Endothelial cell of hepatic sinusoid (primary cell): ENCODE measurements at regions not wholly inside any gene's neighbourhood (a gene's known extent, or its start where the extent isn't known, plus 50 kb on each side); places are given as distances from the start of the nearest gene placed in this dataset.

Experiments used
- in situ Hi-C: cut with HindIII; loops from 2 replicates; pipeline ENCODE4 v1.10.0; 2017; ENCODE audit warnings: low sequenced_read_pairs

DNA sequence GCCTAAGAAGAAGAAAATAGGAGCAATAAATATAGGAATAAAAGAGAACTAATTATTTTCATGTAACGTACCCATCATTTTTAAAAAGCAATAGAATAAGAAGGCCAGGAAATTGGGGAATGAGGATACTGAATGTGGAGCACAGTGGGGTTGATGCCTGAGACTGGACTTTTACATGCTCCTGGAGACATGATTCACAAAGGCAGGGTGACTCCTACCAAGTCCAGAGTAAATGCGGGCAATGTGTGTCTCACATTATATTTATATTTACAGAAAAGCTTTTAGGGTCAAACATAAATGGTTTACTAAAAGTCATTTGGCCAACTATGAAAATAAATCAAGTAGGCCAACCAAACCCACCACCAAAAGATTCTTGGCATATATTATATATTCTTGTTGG lies 87.9 kb upstream of the COL5A2 start:
- in situ Hi-C loops = no loop called here

DNA sequence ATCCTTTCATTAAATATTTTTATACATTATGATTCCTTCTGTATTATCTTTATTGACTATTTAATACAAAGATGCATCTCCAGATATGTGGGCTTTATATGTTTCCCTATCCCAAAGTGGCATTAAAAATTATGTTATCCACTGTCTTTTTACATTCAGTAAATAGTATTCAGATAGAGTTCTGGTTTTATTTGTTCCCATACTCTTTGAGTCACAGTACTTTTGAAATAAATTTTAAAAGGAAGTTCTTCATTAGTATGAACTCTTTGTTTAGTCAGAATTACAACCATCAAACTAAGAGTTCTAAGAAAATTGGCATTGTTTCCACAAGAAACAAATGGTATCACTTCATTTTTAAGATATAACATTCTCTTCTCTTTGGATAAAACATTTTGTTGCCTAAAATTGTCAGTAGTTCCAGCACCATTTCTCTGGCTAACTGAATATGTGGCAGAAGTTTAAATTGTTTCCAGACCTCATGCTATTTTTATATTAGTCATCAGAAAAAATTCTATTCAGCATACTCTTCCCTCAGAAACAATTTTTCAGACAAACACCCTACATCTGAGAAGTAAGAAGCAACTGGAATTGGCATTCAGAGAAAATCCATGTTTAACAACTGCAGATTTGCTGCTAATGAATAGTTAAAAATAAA lies 88.5 kb upstream of the COL5A2 start:
- in situ Hi-C loops = no loop called here

DNA sequence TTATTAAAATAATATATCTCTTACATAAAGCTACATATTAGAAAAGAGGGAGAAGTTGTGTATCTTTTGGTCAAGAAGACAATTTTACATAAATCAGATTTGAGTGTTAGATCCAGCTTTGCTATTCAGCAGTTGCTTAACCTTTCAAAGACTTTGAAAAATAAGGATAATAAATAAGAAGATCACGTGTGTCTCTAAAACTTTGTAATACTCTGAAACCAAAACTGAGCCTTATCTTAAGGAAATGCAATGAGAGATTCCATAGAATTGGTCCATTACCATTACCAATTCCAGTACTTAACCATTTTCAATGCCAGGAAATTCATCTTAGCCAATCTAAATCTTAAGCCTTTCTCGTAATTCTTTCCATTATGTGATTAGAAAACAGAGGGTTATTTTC lies 89.2 kb upstream of the COL5A2 start:
- in situ Hi-C loops = no loop called here

DNA sequence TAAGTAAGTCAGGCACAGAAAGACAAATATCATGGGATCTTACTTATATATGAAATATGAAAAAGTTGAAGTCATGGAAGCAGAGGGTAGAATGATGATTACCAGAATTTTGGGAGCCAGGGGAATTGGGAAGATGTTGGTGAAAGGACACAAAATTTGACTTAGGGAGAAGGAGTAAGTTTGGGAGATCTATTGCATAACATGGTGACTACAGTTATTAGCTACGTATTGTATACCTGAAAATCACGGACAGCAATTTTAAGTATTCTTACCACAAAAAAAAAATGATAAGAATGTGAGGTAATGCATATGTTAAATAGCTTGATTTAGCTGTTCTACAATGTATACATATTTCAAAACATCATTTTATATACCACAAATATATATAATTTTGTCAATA lies 94.2 kb upstream of the COL5A2 start:
- in situ Hi-C loops = no loop called here

DNA sequence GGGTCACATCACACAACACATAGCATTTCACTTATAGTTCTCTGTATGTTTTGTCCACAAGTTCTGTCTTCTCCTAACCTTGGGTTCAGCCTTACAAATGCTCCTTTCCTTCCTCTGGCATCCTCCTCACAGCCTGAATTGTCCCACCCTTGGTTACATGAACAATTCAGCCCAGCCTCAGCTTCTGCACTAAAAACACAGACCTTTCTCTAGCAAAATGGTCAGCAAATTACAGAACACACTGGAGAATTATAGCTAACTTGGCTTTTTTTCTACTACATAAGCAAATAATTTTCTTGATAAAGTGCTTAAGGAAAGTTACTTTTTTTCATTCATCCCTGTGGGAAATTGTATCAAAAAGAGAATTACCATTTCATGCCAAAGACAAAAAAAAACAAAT lies 94.8 kb upstream of the COL5A2 start:
- in situ Hi-C loops = no loop called here

DNA sequence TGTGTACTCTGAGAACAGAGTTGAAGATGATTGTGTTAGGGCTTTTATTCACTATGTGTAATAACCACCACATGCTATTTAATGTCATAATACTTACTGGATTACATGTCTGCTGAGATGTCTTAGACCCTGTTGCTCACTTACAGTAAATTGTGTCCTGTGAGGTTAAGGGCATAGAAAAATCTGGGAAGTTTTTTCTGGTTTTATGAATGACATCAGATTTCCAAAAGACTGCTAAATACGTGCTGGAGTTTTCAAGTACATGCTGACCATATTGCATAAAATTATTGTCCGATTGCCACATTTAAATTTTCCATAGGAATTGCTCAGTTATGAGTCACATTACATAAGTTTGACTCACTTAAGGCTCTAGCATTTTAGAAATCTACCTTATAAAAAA lies 96.7 kb upstream of the COL5A2 start:
- in situ Hi-C loops = no loop called here

DNA sequence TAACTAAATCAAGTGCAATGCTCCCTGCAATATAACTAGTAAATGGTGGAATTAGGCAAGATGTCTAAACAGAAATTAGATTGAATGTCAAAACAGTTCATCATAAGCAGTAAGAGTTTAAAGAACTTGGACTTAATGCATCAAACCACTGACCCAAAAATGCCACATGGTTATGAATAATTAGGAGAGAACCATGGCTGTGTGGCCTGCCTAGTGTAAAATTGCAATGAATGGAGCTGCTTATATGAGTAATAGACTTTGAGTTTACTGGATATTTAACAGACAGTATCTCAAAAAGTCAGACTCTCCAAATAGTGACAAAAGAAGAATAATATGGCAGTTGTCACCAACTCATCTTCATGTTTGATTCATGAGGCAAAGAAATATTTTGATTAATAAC lies 101.6 kb upstream of the COL5A2 start:
- in situ Hi-C loops = no loop called here

DNA sequence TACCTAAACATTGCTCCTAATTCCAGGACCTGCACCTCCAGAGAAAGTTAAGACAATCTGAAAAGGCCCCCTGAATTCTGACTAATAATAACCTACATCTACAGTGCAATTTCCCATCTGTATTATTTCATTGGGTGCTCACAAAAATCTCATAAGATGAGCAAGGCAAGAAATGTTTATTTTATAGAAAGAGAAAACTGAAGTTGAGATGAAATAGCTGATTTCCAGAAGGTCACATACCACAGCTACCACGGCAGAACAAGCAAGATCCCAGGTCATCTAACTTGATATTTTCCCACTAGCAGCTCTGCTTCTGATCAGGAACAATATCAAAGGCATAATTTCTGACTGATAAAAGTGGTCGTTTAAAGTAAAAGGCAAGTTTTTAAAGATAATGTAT lies 105.8 kb upstream of the COL5A2 start:
- in situ Hi-C loops = no loop called here

DNA sequence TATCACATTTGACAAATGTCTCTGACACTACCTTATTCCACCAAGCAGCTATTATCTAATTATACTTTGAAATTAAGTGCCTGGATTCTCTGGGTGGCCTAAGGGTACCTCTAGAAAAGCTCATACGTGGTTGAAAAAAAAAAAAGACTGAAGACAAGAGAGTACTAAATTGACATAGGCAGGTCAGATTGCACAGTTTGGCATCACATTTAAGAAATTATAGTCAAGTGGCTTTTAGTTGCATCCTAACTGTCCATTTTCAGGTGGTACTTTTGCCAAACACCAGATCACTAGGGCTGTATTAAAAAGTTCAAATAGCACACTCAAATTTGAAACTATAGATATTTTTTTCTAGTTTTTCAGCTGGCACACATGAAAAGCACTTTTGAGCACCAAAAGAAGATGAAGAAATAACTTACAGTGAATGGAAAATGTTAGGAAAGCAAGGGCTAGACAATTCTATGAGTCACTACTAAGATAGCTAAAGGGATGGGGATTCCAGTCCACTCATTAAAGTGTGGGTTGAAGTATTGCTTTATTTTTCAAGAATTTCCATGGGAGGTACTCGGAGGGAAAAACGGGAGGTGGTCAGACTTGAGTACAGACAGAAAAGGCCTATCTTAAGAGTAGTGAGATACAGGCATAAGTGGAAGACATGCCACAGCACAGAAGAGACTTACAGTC lies 106.5 kb upstream of the COL5A2 start:
- in situ Hi-C loops = no loop called here

DNA sequence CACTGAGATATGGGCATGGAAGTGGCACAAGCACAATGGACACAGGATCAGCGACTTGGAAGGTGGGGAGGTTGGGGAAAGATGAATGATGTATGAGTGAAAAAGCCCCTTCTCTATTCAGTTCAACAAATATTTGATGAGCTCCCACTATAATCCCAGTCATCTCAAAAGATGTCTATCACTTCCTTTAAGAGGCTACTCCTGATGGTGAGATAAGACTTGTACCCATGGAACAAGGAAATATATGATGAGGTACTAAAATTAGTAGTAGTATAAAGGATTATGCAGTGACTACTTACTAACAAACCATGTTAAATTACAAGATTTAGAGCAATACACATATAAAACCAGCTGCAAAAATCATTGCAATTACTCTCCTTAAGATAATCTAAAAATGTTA lies 107.8 kb upstream of the COL5A2 start:
- in situ Hi-C loops = no loop called here

DNA sequence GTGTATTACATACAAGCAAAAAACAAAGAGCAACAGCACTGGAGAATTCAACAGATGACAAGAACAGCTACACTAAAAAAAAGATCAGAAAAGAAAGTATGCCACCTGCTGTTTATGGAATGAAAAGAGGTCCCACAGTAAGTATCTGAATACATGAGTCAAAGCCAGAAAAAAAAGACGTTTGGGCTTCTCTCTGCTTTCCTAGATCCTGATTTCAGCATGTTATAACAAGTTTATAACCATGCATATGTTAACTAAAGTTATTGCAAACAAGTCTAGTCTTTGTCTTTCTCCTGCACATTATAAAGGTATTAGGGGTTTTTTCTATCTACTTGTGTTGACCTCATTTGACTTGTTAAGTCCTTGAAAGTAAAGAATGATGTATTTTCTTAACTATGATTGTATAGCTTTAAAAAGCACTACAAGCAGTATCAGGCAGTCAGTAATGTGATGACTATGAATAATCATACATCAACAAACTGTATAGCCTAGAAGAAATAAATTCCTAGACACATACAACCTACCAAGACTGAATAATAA lies 108.5 kb upstream of the COL5A2 start:
- in situ Hi-C loops = no loop called here

DNA sequence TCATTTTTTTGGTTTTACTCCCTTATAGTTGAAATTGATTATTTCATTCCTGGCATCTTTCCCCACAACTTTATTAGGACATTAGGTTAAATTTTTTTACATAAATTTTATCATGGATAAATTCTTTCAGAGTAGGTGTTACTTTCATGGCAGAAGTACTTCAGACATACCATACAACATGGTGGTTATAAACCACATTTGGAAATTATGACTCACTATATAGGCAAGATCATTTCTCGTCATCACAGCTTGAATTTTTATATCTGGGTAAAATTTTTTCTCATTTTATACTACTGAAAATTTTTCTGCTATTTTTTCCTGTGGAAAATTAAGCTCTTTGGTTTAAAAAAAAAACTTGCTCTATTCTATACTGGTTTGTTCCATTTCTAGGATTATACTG lies 111.9 kb upstream of the COL5A2 start:
- in situ Hi-C loops = no loop called here

DNA sequence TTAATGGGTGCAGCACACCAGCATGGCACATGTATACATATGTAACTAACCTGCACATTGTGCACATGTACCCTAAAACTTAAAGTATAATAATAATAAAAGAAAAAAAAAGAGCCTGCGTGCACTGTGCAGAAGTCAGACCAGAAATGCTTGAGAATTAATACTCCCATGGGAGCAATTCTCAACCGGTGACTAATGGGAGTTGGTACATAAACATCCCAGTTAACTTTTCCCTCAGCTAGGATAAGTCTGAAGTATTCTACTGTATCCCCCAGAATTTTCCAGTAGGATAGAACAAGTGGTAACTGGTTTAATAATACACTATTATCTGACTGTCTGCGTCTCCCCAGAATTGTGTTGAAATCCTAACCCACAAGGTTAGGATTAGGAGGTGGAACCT lies 113.6 kb upstream of the COL5A2 start:
- in situ Hi-C loops = no loop called here

DNA sequence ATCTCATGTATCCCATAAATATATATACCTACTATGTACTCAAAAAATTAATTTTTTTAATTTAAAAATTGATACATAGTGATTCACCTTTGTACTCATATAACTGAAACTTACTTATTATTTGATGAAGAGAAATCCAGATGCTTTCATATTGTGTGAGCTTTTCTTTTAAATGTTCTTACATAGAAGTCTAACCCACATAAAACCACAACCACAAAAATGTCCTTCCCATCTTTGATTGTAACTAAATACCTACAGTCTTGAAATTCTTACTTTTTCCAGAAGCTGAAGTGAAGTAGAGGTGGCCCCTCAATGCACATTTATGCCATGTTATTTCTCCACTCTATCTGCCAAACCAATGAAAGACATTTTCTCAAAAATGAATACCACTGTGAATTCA lies 117.9 kb upstream of the COL5A2 start:
- in situ Hi-C loops = no loop called here

DNA sequence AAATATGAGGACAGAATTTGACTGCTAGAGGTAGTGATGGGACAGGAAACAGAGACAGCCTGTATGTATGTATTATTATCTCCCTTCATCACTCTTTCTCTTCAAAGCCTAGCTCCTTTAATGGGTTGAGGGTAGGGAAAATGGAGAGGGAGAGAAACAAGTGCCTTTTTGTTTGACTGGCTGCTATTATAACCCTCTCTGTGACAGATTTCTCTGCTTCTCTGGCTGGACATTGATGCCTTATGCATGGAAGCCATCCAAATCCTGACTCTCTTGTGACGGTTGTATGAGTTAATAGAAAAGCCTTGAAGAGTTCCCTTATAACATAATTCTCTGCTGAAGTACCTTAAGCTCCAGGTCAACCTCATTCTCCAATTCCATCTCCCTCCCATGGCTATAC lies 118.5 kb upstream of the COL5A2 start:
- in situ Hi-C loops = no loop called here

DNA sequence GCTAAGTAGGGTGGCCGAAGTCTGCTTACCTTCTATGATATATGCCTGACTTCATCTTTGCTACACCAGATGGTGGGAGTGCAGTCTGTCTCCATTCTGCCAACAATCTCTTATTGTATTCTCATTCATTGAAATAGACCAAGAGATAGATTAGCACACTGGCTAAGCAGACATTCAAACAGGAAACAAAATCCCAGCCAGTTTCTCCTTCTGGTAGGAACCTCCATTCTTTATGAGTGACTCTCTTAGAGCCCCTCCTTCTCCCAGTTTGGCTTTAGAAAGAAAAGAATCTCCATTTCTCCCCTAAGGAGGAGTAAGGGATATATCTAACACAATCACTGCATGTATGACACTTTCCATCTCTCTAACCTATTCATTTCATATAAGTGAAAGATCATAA lies 118.9 kb upstream of the COL5A2 start:
- in situ Hi-C loops = no loop called here

DNA sequence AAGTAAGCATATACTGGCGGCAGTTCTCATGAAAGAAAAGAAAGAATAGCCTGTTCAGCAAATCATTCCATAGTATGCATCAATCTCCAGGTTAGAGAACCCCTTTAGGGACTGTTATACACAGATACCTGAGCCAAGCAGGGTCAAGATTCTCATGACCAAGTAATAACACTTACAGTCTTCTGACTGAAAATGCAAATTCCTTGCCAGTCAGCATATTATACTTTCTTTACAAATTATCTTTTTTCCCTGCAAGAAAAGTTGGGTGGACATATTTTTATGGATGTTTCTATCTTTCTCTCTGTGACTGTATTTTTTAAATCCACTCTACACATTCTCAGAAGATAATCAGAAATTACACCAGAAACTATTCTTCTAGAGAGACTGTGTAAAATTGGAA lies 120.4 kb upstream of the COL5A2 start:
- in situ Hi-C loops = loop anchor here (5.0 kb wide), 1 partner anchor 97 kb away; no protein-coding TSS in a partner anchor

DNA sequence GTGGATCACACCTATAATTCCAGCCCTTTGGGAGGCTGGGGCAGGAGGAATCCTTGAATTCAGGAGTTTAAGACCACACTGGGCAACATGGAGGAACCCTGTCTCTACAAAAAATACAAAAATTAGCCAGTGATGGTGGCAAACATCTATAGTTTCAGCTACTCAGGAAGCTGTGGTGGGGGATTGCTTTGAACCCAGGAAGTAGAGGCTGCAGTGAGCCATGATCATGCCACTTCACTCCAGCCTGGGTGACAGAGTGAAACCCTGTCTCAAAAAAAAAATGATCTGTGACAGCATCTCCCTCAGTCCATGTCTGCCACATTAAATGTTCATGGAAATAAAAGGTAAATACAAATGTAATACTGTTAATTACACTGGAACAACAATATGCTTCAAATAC lies 121.4 kb upstream of the COL5A2 start:
- in situ Hi-C loops = loop anchor here (5.0 kb wide), 1 partner anchor 96 kb away; no protein-coding TSS in a partner anchor

DNA sequence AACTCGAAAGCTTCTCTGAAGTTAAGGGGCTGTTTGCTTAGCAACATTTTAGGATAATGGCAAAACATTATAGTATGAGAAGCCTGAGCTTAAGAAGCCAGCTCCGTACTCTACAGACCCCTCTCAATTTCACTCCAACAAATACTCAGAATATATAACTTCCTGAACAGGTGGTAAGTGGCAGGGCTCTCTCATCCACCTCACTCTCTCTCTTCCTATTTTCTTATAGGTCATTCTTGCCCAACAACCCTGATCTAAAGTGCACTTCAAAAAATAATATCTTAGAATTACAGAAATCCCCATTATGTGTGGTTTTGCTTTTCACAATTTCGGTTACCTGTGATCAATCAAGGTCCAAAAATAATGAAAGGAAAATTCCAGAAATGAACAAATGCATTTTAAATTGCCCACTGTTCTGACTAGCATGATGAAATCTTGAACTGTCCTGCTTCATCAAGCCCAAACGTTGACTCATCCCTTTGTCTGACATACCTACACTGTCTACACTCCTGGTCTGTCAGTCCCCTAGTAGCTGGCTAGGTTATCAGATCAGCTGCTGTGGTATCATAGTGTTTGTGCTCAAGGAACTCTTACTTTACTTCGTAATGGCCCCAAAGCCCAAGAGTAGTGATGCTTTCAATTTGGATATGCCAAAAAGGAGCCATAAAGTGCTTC lies 122.8 kb upstream of the COL5A2 start:
- in situ Hi-C loops = loop anchor here (5.0 kb wide), 1 partner anchor 95 kb away; no protein-coding TSS in a partner anchor

DNA sequence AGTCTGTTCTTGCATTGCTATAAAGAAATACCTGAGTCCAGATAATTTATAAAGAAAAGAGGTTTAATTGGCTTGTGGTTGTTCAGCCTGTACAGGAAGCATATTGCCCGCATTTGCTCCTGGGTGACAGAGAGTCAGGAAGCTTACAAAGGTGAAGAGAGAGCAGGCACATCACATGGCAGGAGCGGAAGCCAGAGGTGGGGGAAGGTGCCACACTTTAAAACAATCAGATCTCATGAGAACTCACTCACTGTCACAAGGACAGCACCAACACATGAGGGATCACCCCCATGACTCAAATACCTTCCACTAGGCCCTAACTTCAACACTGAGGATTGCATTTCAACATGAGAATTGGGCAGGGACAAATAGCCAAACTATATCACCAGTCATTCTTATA lies 124.8 kb upstream of the COL5A2 start:
- in situ Hi-C loops = loop anchor here (5.0 kb wide), 1 partner anchor 93 kb away; no protein-coding TSS in a partner anchor

DNA sequence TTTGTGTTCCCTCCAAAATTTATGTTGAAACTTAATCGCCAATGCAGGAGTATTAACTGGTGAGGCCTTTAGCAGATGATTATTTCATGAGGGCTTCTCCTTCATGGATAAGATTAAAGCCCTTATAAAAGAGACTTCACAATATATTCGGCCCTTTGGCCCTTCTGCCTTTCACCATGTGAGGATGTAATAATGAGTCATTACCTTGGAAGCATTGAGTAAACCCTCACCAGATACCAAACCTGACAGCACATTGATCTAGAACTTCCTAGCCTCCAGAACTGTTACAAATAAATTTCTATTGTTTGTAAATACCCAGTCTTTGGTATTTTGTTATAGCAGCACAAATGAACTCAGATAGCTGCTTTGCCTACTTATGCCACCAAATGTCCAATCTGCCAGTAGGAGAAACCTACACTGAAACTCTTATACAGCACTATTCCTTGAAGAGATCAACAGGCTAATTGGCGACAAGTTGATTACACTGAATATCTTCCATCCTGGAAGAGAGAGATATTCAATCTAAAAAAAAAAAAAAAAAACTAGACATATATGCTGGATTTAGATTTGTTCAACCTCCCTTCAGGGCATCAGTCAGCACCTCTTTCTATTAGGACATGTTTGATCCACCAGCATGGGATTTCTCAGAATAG lies 125.9 kb upstream of the COL5A2 start:
- in situ Hi-C loops = no loop called here
